Activated CD4-positive, alpha-beta T cell treated with anti-CD3 and anti-CD28 coated beads, Interleukin-2, amount 50 U/mL, for 24 hours (primary cell): ENCODE measurements at regions not wholly inside any gene's neighbourhood (a gene's known extent, or its start where the extent isn't known, plus 50 kb on each side); places are given as distances from the start of the nearest gene placed in this dataset.

Experiments
- DNase-seq, 2 donors: peaks; one replicate each; pipeline ENCODE4 v3.0.0-alpha.2; 2020; ENCODE audit warnings: low read depth in 1 of 2, low spot score in 1 of 2

DNA sequence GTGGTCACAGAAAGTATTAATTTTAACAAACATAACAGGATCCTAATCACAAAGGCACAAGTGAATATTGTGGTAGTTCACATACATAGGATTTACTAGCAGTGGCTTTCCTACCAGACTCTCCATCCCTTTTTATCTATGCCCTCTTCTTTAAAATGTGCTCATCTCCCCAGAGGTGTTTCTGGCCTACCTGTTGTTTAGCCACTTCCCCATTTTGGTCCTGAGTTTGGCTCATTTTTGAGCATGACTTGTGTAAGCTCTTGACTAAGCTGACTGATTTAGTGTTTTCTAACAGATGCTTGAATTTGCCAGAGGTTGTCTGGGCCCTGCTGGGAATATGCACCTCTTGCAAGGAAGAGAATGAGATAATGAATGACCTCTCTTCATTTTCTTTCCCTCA, 517.7 kb upstream of the CLINT1 start:
- no peak for DNase-seq

GRCh38 chr5:158375531-158375930, 516.6 kb upstream of the CLINT1 start:
- DNase-seq, result no peak

DNA sequence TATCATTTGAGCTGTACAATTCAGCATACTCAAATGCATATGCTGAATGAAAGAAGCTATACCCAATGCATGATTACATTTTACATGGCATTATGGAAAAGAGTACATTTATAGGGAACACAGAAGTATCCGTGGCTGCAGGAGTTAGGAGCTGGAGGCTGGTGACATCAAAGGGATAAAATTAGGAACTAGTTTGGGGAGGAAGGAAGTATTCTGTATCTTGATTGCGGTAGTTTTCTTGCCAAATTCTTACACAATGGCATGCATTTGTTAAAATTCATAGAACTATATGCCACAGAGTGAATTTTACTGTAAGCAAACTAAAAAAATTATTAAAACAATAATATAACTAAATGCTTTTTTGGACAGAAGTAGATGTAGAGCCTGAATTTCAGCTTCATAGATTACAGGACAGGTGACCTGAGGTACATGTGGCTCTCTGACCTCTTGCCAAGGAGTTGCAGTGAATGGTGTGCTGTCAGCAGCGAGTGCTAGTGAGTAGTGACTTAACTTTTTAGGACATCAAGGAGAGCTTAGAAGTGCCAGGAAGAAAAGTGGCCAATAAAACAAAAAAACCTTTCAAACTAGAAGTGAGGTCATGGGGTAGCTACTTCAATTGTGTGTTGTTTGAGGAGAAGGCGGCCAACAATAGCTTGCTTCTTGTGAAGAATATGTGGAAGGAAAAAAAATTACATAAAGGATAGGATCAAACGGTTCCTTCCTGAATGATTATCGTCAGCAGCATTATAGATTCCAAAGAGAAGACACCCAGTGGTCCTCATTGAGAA, 514.9 kb upstream of the CLINT1 start:
- DNase-seq, result no peak

GRCh38 chr5:158369241-158369640, 510.3 kb upstream of the CLINT1 start:
- DNase-seq, result no peak

DNA sequence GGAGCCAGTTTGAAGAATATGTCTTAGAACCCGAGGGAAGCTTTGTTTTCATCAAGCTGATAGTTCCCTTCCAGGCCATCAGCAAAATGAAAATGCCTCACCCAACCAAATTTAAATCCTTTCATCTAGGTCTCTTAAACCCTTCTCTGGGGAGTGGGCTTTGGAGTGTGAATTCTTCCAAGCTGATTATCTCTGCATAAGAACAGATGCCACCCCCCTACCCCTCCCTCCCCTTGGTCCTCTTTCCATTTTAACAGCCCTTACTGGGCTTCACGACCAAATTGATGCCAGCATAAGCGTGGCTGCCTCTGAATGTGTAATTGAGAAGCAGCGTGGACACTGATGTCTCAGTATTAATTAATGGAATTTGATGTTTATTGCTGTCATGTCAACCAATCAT, 509.7 kb upstream of the CLINT1 start:
- DNase-seq, result no peak

DNA sequence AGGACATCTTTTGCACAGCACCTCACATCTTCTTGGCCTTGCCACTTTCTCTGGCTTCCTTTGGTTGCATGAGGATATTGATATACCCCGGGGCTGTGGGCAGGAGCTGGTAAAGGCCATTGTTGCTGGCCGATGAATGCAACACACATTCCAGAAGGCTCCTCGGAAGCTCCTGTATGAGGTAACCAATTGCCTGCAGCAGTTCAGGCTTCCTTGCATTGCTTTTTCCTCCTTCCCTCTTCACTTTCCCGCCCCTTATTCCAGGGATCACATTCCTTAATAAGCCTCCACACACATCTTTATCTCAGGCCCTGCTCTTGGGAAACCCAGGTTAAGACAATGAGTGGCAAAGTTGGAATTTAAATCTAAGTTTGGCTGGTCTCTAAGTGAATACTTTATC, 505.4 kb upstream of the CLINT1 start:
- DNase-seq, result no peak

DNA sequence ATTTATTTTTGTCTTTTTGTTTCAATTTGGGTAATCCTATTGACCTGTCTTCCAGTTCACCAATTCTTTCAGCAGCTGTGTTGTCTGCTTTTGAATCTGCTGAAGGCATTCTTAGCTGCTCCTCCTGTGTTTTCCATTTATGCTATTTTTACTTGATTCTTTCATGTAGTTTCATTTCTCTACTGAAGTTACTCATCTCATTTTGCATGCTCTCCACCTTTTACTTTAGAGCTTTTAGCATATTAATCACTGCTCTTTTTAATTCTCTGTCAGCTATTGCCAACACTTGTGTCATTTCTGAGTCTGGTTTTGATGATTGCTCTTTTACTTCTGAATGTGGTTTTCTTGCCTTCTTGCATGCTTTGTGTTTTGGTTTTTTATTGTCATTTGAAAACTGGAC, 496.0 kb upstream of the CLINT1 start:
- DNase-seq, result no peak

- no peak for DNase-seq
Observed at GRCh38 chr5:158351485-158352125, 492.7 kb upstream of the CLINT1 start.

- no peak for DNase-seq
Observed at GRCh38 chr5:158349987-158350386, 491.0 kb upstream of the CLINT1 start.

DNA sequence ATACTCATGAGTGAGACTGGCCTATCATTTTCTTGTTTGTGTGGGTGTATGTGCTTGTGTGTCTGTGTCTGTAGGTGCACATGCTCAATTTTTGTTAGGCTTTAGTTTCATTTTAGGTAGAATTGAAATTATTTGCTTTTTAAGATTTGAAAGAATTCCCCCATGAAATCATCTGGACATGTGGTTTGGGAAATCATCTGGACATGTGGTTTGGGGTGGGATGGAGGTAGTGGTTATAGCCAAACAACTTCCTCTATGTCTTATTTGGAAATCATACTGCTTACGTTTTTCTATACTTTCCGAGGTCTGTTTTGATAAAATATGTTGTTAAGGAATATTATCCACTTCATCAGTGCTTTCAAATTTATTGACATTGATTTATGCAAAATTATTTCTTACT, 485.4 kb upstream of the CLINT1 start:
- no peak for DNase-seq

GRCh38 chr5:158340608-158341007, 481.7 kb upstream of the CLINT1 start:
- DNase-seq, result no peak

DNA sequence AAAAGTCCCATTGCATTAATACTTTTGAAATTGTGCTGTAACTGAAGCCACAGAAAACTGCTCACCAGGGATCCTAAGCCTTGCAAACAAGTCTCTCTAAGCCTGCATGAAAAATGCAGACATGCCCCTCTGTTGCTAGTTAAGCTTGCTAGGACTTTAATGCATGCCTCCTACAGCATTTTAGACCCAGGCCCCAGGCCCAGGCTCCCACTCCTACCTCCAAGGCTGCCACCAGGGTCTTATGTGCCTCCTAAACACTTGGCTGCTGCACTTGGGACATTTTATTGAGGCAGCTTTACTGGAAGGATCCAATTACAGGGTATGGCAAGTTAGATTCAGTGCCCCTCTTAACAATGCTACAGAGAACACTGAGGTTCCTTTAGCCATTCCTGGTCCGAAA, 467.3 kb upstream of the CLINT1 start:
- DNase-seq, result no peak

GRCh38 chr5:158324236-158324635, 465.3 kb upstream of the CLINT1 start:
- DNase-seq, result no peak

GRCh38 chr5:158322620-158323019, 463.7 kb upstream of the CLINT1 start:
- DNase-seq, result no peak

GRCh38 chr5:158320934-158321333, 462.0 kb upstream of the CLINT1 start:
- DNase-seq, result no peak

DNA sequence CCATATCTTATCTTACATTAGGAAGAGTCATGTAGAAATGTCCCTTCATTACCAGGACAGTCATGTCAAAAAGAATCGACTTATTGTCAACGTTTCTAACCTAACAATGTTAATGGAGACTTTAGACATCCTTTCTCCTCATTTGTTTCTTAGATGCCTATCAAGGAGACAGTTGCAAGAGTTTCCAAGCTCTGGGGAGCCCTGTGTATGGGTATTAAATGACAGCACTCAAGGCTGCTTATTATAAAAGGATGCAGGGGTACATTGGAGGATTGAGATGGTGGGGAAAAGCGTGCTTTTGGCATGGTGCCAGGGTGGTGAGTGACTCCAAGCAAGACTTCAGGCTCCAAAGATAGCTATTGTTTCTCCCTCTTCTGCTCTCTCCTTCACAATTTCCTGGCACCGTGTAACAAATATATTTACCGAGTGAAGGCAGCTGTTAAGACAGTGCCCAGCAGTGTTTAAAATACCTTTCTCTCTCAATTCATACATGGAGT, 461.3 kb upstream of the CLINT1 start:
- no peak for DNase-seq

DNA sequence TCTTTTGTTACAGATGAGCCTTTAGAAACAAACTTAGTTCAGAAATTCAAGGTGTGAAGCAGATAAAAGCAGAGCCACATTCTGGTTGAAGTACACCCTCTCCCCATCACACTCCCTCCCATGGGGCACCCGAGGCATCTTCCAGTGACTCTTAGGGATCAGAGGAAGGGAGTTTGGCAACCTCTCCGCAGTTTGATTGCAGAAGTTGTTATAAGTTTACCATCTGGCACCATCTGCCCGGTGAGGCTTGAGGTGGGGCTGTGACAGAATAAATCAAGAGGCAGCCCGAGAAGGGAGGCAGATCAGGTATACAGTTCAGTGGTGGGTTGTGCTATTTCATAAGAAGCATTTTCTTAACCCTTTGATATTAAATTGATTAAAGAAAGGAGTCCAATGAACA, 458.6 kb upstream of the CLINT1 start:
- no peak for DNase-seq

GRCh38 chr5:158313733-158314464, 455.0 kb upstream of the CLINT1 start:
- no peak for DNase-seq

DNA sequence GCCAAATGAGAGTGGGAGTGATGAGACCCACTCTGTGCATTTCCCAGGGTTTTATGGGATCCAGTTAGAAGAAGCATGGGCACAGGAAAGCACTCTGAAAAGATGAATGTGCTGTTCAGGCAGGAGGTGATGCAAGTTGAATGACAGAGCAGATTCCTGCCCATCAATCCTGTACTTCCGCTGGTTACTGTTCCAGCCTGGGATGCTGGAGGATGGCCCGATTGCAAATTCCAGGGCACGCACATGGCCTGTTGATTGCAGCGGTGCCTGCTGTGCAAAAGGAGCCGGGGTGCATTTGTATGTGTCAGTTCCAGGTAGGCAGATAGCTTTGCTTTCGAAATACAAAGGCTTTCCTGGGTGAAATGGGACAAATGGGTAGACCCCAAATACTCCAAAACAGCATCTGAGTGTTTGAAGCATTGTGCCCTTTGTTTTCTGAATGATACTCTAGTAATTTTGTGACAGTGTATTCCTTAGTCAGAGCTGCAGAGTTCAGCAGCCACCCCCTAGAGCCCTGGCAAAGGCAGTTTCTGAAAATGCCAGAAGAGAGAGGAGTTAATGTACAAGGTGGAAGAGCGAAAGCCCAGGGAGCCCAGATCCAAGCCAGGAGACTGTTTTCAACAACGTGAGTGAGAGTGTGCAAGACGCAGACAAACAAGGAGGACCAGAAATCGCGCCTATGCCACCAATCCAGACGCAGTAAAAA, 454.2 kb upstream of the CLINT1 start:
- no peak for DNase-seq

DNA sequence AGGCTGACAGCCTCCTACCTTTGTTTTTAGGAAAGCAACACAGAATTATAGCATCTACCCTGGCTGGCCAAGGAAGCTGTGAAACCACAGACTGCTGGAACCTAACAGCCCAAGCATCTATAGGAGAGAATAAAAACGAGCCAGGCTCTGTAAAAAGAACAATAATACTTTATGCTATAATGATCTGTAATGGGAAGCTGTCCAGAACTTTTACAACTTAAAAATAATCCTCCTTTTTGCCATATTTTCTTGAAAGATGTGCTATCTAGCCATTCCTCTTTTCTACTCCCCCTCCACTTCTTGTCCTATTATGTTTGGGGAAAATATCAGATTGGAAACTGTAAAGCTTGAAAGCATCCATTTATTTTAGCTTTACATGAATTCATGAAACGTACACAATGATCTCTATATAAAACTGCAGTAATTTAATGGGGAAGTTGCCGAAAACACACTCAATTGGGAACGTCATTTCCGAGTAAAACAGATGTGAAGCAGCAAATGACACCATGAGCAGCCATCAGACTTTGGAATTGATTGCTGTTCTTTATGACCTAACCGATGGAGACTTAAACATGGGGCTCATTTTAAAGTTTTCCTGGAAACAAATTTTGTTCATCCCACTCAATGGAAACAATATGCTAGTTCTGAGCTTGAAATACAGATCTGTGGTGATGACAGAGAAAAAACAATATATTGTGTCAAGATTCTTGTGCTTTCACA, 450.3 kb upstream of the CLINT1 start:
- no peak for DNase-seq
